GM19328 (cell line): ENCODE measurements at regions not wholly inside any gene's neighbourhood (a gene's known extent, or its start where the extent isn't known, plus 50 kb on each side); places are given as distances from the start of the nearest gene placed in this dataset.

Source experiments
- ATAC-seq: cut with Tn5 transposase; IDR thresholded peaks from one replicate; pipeline ENCODE4 v1.9.1; 2021; ENCODE audit warnings: mild to moderate bottlenecking, moderate library complexity; ENCODE audit not compliant: unreplicated experiment

GRCh38 chr6:140069576-140069975, 695.1 kb upstream of the CITED2 start:
- ATAC-seq, result no peak

DNA sequence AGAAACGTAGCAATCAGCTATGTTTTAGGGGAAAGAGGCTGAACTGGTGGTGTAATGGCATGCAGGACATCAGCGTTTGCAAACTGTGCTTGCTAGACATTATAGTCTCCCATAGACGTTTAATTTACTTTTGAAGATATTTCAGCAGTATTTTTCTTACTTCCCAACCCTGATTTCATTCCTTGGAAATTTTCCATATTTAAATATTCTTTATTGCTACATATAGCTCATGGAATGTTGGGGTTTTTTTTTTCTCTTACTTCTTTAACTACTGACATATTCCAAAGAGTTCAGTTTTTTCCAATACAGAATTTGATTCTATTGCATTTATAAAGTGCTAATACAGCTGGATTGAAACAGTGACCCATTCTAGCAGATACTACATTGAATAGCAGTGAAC, 694.4 kb upstream of the CITED2 start:
- no peak for ATAC-seq

DNA sequence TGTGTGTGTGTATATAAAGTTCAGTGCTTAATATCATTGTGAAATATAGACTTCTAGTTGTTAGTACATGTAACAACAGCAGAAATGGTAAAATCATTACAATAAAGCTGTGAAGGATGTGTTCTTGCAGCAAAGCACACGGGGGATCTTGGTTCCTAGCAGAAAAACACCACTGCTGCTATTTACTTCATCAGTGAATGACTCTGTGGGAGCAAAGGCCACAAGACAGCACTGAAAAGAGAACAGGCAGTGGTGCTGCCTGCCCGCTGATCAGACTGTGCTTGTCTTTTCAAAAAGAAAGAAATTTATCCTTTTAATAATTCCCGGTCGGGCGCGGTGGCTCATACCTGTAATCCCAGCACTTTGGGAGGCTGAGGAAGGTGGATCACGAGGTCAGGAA, 689.9 kb upstream of the CITED2 start:
- no peak for ATAC-seq

DNA sequence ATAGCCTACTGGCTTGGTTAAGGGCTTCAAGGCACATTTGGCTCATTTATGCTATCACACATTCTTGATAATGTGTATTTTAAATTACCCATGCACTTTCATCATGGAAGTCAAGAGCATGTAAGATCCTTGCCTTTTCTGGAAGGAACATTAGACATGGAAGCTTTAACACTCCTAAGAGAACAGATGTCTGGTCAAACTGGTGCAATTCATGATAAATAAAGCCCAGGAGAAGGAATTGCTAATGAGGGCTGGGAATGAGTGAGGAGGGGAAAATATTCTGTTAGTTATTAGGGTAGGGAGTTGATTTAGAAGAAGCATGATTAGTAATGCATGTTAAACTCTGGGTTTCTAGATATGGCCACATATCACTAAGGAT, 688.6 kb upstream of the CITED2 start:
- ATAC-seq, result no peak

DNA sequence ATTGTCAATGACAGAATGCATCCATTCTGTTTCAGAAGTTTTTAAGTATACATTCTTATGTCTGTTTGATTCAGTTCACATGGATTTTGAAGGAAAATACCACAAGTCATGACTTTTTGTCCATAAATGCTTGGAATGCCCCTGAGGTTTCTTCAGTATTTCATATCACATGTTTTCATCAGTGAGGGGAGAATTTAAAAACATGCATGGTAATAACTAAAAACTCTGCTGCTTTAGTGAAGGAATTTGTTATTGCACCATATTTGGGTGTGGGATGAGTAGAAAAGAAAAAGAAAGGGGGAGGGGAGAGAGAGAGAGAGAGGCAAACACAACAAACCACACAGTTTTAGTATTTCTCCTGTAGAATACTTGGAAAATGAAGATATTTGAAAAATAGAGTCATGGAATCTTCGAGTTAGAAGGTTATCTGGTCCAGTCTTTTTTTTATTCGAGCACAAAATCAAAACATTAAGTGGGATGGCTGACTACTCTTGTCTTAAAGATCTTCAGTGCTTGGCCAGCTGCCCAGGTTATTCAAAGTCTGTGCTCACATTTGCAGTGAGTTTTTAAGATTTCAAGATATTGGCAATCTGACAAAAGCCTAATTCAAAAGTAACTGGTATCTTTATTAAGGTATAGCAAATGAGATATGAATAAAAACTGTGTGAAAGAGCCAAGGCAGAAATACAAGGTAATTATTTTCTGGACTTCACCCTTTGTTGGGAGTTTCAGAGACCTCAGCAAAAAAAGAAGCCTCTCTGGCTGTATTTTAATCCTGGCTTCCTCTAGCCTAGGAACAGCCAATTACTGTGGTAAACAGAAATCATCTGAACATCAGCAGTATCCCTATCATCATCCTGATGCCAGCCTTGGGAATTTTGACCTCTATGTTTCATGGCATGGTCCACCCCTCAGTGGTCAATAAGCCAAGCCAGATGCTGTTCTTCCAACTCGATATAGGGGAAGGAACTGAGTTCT, 687.9 kb upstream of the CITED2 start:
- ATAC-seq, result no peak

DNA sequence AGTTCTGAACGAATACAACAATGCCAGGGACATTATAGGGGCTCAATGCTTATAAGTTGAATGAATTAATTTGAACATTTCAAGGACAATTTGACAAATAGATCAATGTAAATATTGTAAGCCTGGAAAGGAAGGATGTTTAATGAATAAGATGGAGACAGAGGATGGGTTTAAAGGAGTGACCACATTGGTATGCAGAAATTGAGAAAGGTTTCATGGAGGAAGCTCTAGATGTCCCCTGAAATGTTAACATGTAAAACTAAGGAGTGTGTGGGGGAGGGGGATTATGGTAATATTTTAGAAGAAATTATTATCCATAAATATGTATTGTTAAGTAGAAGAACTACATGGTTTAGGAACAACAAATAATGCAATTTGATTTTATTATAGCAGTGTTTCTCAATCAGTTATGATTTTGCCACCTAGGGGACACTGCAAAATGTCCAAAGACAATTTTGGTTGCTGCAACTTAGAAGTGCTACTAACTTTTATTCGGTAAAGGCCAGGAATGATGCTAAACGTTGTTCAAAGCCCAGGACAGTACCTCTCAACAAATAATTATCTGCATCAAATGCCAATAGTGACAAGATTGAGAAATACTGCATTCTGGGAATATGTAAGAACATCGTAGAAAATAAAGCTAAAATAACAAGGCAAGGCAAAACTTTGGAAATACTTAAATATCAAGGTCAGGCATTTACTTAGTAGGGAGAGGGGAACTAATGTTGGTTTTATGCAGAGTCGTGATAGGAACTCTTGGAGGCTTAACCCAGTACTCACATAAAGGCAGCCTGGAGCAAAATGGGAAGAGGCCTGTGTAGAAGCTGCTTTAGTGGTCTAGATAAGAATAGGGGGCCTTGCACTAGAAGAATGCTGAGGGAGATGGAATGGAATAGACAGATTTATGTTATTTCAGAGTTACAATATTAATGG, 686.9 kb upstream of the CITED2 start:
- ATAC-seq, result no peak

- no peak for ATAC-seq
Observed at GRCh38 chr6:140059947-140060346, 685.5 kb upstream of the CITED2 start.

DNA sequence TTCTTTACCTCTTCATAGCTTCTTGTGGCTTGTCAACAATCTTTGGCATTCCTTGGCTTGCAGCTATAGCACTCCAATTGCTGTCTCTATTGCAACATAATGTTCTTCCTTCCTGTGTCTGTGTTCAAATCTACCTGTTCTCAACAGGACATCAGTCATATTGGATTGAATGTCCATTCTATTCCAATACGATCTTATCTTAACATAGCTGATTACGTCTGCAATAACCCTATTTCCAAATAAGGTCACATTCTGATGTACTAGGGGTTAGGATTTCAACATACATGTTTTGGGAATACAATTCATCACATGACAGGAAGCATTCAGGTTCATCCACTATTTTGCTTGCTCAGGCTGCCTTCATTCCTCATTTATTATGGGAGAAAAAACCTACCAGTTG, 684.4 kb upstream of the CITED2 start:
- no peak for ATAC-seq

GRCh38 chr6:140052736-140053729, 678.6 kb upstream of the CITED2 start:
- no peak for ATAC-seq

GRCh38 chr6:140051521-140052512, 677.4 kb upstream of the CITED2 start:
- ATAC-seq, result no peak

- ATAC-seq, result no peak
Observed at GRCh38 chr6:140050101-140050995, 675.9 kb upstream of the CITED2 start.

- no peak for ATAC-seq
Observed at GRCh38 chr6:140049251-140049650, 674.8 kb upstream of the CITED2 start.

- no peak for ATAC-seq
Observed at GRCh38 chr6:140048202-140048790, 673.8 kb upstream of the CITED2 start.

DNA sequence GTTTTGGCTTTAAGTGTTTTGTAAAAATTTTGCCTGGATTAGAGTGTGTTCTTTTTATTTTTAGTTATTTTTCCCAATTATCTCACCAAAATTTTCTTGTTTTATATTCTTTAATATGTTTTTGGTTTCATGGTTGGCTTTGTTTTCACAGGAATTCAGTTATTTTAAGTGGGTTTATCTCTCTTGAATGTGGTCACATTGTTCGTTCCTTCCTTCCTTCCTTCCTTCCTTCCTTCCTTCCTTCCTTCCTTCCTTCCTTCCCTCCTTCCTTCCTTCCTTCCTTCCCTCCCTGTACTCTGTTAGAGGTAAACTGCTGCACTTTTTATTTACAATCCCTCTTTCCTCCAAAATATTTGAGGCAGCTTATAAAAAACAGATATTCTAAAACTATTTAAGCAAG, 672.9 kb upstream of the CITED2 start:
- no peak for ATAC-seq

DNA sequence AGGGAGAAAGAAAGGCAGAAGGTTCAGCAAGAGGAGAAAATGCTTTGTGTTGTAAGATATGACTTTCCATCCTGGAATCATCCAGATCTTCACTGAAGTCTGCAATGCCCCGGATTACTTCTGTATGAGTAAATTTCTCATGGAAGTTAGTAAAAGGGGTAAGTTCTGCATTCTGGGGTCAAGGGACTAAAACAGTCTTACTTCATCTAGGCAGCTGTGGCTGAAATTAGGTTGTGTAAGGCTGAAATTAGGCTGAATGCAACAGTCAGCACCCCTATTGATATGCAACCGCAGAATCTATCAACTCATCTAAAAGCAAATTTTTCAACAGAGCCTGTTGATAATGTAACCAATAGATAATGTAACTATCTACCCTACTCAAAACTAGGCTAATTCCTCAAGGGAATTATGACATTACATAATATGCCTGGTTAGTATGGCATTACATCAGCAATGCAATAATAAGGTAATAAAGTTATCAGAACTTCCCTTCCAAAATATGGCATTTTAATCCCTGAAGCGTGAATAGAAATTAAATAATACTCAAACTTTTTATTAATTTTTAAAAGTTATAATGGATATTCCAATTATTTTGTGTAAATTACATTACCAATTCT, 671.7 kb upstream of the CITED2 start:
- ATAC-seq, result no peak

DNA sequence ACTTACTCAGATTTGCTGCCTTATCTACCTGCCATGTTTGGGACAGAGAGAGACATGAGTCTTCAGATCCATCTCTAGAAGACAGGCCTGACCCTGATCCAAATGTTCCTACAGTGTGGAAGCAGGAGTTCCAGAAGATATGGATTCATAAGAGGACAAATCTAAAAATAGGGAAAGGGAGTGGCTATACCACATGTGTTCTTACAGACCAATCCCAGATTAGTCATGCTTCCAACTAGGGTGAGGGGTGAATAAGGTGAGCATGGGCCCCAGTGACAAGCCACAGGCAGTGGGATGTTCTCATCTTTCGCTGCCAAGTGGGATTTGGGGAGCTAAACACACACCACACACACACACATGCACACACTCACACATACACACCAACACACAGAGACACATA, 670.7 kb upstream of the CITED2 start:
- no peak for ATAC-seq

GRCh38 chr6:140044626-140045025, 670.2 kb upstream of the CITED2 start:
- ATAC-seq, result no peak
